Neural progenitor cell (in vitro differentiated cells): ENCODE measurements at regions not wholly inside any gene's neighbourhood (a gene's known extent, or its start where the extent isn't known, plus 50 kb on each side); places are given as distances from the start of the nearest gene placed in this dataset.

Source experiments
- DNase-seq: peaks from one replicate; pipeline ENCODE4 v3.0.0-alpha.2; 2016; ENCODE audit warnings: low spot score
- H2AFZ ChIP-seq: fragments of 200-600 bp; sonication (generic); replicated peaks from 2 replicates; pipeline ENCODE4 v1.6.1; 2016; ENCODE audit warnings: antibody characterized with exemption
- H3F3A ChIP-seq: fragments of 200-600 bp; sonication (generic); 2 replicates; pipeline ENCODE4 v1.6.1; 2016; ENCODE audit warnings: antibody characterized with exemption, low read depth
- H3K27ac ChIP-seq: fragments of 200-600 bp; sonication (generic); 2 replicates; pipeline ENCODE4 v1.5.1; 2016; ENCODE audit warnings: mild to moderate bottlenecking
- H3K27me3 ChIP-seq: fragments of 200-600 bp; sonication (generic); 2 replicates; pipeline ENCODE4 v1.6.1; 2016; ENCODE audit warnings: mild to moderate bottlenecking, moderate library complexity
- H3K36me3 ChIP-seq: fragments of 200-600 bp; sonication (generic); 2 replicates; pipeline ENCODE4 v1.5.1; 2016
- H3K4me1 ChIP-seq: fragments of 200-600 bp; sonication (generic); 2 replicates; pipeline ENCODE4 v1.6.1; 2016; ENCODE audit warnings: mixed run types
- H3K4me2 ChIP-seq: fragments of 200-600 bp; sonication (generic); 2 replicates; pipeline ENCODE4 v1.6.1; 2016
- H3K4me3 ChIP-seq: fragments of 200-600 bp; sonication (generic); 2 replicates; pipeline ENCODE4 v1.5.1; 2016
- H3K79me2 ChIP-seq: fragments of 200-600 bp; sonication (generic); 2 replicates; pipeline ENCODE4 v1.6.1; 2016; ENCODE audit warnings: low read depth
- H3K9ac ChIP-seq: fragments of 200-600 bp; sonication (generic); 2 replicates; pipeline ENCODE4 v1.6.1; 2016
- H3K9me3 ChIP-seq: fragments of 200-600 bp; sonication (generic); 2 replicates; pipeline ENCODE4 v1.5.1; 2016; ENCODE audit warnings: low read depth
- H4K20me1 ChIP-seq: fragments of 200-600 bp; sonication (generic); 2 replicates; pipeline ENCODE4 v1.6.1; 2016; ENCODE audit warnings: low read depth
- H3K27ac Mint-ChIP-seq: 3 replicates; pipeline ENCODE4 v1.8.0; 2021; ENCODE audit warnings: mixed read lengths
- H3K27me3 Mint-ChIP-seq: 2 replicates; pipeline ENCODE4 v1.8.0; 2022; ENCODE audit warnings: low read depth, mild to moderate bottlenecking, inconsistent platforms, moderate library complexity, mixed read lengths; ENCODE audit not compliant: insufficient read depth
- H3K36me3 Mint-ChIP-seq: 3 replicates; pipeline ENCODE4 v1.8.0; 2021; ENCODE audit warnings: mixed read lengths
- H3K4me1 Mint-ChIP-seq: 3 replicates; pipeline ENCODE4 v1.8.0; 2021; ENCODE audit warnings: mixed read lengths
- H3K4me3 Mint-ChIP-seq: 3 replicates; pipeline ENCODE4 v1.8.0; 2021; ENCODE audit warnings: mild to moderate bottlenecking, moderate library complexity, mixed read lengths
- H3K9me3 Mint-ChIP-seq: 3 replicates; pipeline ENCODE4 v1.8.0; 2020; ENCODE audit warnings: mixed read lengths
- CTCF ChIP-seq: fragments of 200-600 bp; sonication (generic); IDR thresholded peaks from 2 replicates; pipeline ENCODE4 v1.5.1; 2017; ENCODE audit warnings: antibody characterized with exemption, mild to moderate bottlenecking
- EZH2 ChIP-seq: fragments of 200-600 bp; sonication (generic); IDR thresholded peaks from 2 replicates; pipeline ENCODE4 v1.6.1; 2017; ENCODE audit warnings: antibody characterized with exemption, mild to moderate bottlenecking, moderate library complexity
- EZH2phosphoT487 ChIP-seq: fragments of 200-600 bp; sonication (generic); IDR thresholded peaks from 2 replicates; pipeline ENCODE4 v1.6.1; 2017; ENCODE audit warnings: antibody characterized with exemption

GRCh38 chr3:23748398-23749110 lies 57.2 kb upstream of the UBE2E1 start:
- Histone ChIP-seq H3K4me3 (no peak overlapping the region), H3K9me3 (no peaks in the 10 kb centered on the region), H2AFZ (no peak overlapping the region), H3K27ac (no peak overlapping the region), H3K27me3 (peaks cover 21% of the 10 kb centered on the region), H3K36me3 (no peaks in the 10 kb centered on the region), H3K4me2 (no peak overlapping the region), H4K20me1 (no peaks in the 10 kb centered on the region), H3K9ac (no peak overlapping the region), H3K4me1 (peaks cover 42% of the 10 kb centered on the region), H3K79me2 (no peaks in the 10 kb centered on the region), H3F3A (peaks cover 9% of the 10 kb centered on the region)
- no peaks in the 10 kb centered on the region for H3K36me3 Mint-ChIP-seq
- peaks cover 42% of the 10 kb centered on the region for H3K4me1 Mint-ChIP-seq
- H3K27me3 Mint-ChIP-seq, result peaks cover 7% of the 10 kb centered on the region
- DNase-seq, result no peak
- TF ChIP-seq EZH2phosphoT487, result no peak
- no peak overlapping the region for H3K27ac Mint-ChIP-seq
- H3K4me3 Mint-ChIP-seq, result no peak overlapping the region
- no peaks in the 10 kb centered on the region for H3K9me3 Mint-ChIP-seq

- no peak overlapping the region for H3K27ac ChIP-seq
- H4K20me1 ChIP-seq, result no peaks in the 10 kb centered on the region
- Mint-ChIP-seq H3K4me1 (peaks cover 33% of the 10 kb centered on the region), H3K9me3 (no peaks in the 10 kb centered on the region), H3K36me3 (no peaks in the 10 kb centered on the region), H3K27ac (no peak overlapping the region), H3K27me3 (peaks cover 4% of the 10 kb centered on the region), H3K4me3 (no peak overlapping the region)
- no peak overlapping the region for H2AFZ ChIP-seq
- no peak overlapping the region for H3K4me3 ChIP-seq
- H3K9ac ChIP-seq, result no peak overlapping the region
- peaks cover 3% of the 10 kb centered on the region for H3F3A ChIP-seq
- no peak overlapping the region for H3K4me2 ChIP-seq
- H3K9me3 ChIP-seq, result no peaks in the 10 kb centered on the region
- H3K4me1 ChIP-seq, result peaks cover 36% of the 10 kb centered on the region
- no peaks in the 10 kb centered on the region for H3K79me2 ChIP-seq
- H3K36me3 ChIP-seq, result no peaks in the 10 kb centered on the region
- no peak for DNase-seq
- no peak for TF ChIP-seq EZH2phosphoT487
- TF ChIP-seq CTCF, result no peak
- peaks cover 10% of the 10 kb centered on the region for H3K27me3 ChIP-seq
Measured at GRCh38 chr3:23749609-23750008, 56.1 kb upstream of the UBE2E1 start.

- Histone ChIP-seq H3K4me2 (peak overlapping the region; percentile 74), H3K27me3 (peaks cover 7% of the 10 kb centered on the region), H3K4me3 (peak overlapping the region; percentile 28), H4K20me1 (no peaks in the 10 kb centered on the region), H3K27ac (peak overlapping the region; percentile 25), H3K4me1 (peaks cover 36% of the 10 kb centered on the region), H3K9ac (no peak overlapping the region), H3K9me3 (no peaks in the 10 kb centered on the region), H3K79me2 (no peaks in the 10 kb centered on the region), H2AFZ (peak overlapping the region; percentile 69), H3F3A (peaks cover 3% of the 10 kb centered on the region), H3K36me3 (no peaks in the 10 kb centered on the region)
- peak overlapping the region; percentile 22 for H3K4me3 Mint-ChIP-seq
- no peaks in the 10 kb centered on the region for H3K9me3 Mint-ChIP-seq
- no peaks in the 10 kb centered on the region for H3K36me3 Mint-ChIP-seq
- no peak for DNase-seq
- TF ChIP-seq EZH2 (no peak), CTCF (no peak), EZH2phosphoT487 (no peak)
- peaks cover 29% of the 10 kb centered on the region for H3K4me1 Mint-ChIP-seq
- peaks cover 4% of the 10 kb centered on the region for H3K27me3 Mint-ChIP-seq
- peak overlapping the region; percentile 35 for H3K27ac Mint-ChIP-seq
Measured at GRCh38 chr3:23750573-23751210, 55.1 kb upstream of the UBE2E1 start.

GRCh38 chr3:23751212-23751723 lies 54.5 kb upstream of the UBE2E1 start:
- Histone ChIP-seq H3K4me2 (peak overlapping the region; percentile 74), H3K9ac (no peak overlapping the region), H3K9me3 (no peaks in the 10 kb centered on the region), H3K4me3 (peak overlapping the region; percentile 28), H2AFZ (peak overlapping the region; percentile 69), H3K36me3 (no peaks in the 10 kb centered on the region), H3K27me3 (peaks cover 2% of the 10 kb centered on the region), H3K27ac (peak overlapping the region; percentile 25), H4K20me1 (no peaks in the 10 kb centered on the region), H3F3A (peaks cover 3% of the 10 kb centered on the region), H3K79me2 (no peaks in the 10 kb centered on the region), H3K4me1 (peaks cover 32% of the 10 kb centered on the region)
- peak; percentile 86 for DNase-seq
- Mint-ChIP-seq H3K4me3 (peak overlapping the region; percentile 22), H3K27ac (peak overlapping the region; percentile 35), H3K36me3 (no peaks in the 10 kb centered on the region), H3K9me3 (no peaks in the 10 kb centered on the region), H3K4me1 (peaks cover 33% of the 10 kb centered on the region), H3K27me3 (peaks cover 4% of the 10 kb centered on the region)
- no peak for TF ChIP-seq EZH2phosphoT487
- no peak for TF ChIP-seq CTCF
- no peak for TF ChIP-seq EZH2
